OCI-LY7 (cell line): ENCODE measurements at regions not wholly inside any gene's neighbourhood (a gene's known extent, or its start where the extent isn't known, plus 50 kb on each side); places are given as distances from the start of the nearest gene placed in this dataset.

Experiments
- CTCF ChIP-seq: fragments of 200-600 bp; sonication (generic); conservative IDR thresholded peaks from 2 replicates; pipeline ENCODE4 v1.5.1; 2014; ENCODE audit warnings: mild to moderate bottlenecking, antibody characterized with exemption, low read length, moderate library complexity, mixed read lengths
- EZH2phosphoT487 ChIP-seq: fragments of 200-600 bp; sonication (generic); IDR thresholded peaks from 2 replicates; pipeline ENCODE4 v1.6.1; 2018; ENCODE audit warnings: low read depth, borderline replicate concordance, mild to moderate bottlenecking, mixed run types, antibody characterized with exemption, low read length, moderate library complexity, mixed read lengths

GRCh38 chr2:20560011-20560410 is 90.9 kb downstream of the HS1BP3 start:
- no peak for TF ChIP-seq CTCF
- no peak for TF ChIP-seq EZH2phosphoT487
